ENCODE measurements at regions not wholly inside any gene's neighbourhood (a gene's known extent, or its start where the extent isn't known, plus 50 kb on each side); places are given as distances from the start of the nearest gene placed in this dataset.

DNA sequence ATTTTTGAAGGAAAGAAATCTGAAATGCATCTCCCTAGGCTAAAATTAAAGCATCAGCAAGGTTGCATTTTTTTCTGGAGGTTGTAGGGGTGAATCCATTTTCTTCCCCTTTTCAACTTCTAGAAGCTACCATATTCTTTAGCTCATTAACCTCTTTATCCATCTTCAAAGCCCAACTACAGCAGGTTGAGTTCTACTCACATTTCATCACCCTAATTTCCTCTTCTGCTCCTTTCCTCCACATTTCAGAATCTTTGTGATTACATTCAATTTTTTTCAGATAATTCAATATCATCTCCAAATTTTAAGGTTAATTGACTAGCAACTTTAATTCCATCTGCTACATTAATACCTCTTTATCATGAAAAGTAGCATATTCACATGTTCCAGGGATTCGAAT lies 2655.7 kb upstream of the PCDH20 start:
- POLR2A ChIA-PET: no interaction called here
- no peak for DNase-seq (ENCODE audit: extremely low spot score)
- TF ChIP-seq, protein P1, sequence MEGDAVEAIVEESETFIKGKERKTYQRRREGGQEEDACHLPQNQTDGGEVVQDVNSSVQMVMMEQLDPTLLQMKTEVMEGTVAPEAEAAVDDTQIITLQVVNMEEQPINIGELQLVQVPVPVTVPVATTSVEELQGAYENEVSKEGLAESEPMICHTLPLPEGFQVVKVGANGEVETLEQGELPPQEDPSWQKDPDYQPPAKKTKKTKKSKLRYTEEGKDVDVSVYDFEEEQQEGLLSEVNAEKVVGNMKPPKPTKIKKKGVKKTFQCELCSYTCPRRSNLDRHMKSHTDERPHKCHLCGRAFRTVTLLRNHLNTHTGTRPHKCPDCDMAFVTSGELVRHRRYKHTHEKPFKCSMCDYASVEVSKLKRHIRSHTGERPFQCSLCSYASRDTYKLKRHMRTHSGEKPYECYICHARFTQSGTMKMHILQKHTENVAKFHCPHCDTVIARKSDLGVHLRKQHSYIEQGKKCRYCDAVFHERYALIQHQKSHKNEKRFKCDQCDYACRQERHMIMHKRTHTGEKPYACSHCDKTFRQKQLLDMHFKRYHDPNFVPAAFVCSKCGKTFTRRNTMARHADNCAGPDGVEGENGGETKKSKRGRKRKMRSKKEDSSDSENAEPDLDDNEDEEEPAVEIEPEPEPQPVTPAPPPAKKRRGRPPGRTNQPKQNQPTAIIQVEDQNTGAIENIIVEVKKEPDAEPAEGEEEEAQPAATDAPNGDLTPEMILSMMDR (IDR thresholded peaks at IDR 0.05; ENCODE audit: control extremely low read depth, extremely low read depth, low read depth, missing control alignments): no peak
- CTCF ChIA-PET: interaction anchor here (1.3 to 1.6 kb wide), 2 partner anchors 11 to 24 kb away, joined by 3 read pairs; no protein-coding TSS in a partner anchor

DNA sequence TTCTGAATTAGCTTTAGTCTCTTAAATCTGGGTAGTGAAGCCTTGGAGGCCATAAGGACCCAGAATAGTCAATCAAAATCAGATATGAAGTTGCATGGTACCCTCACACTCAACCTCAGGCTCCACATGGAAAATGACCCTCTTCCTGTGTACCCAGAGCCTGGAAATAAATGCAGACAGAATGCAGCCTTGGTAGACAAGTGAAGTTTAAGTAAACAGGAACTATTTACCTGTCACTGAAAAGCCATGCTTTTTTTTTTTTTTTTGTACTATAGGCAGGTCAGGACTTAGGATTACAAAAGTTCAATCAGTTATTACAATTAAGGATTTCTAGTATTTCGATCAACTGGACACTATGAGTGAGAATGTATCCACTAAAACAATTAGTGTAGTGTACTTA lies 2654.2 kb upstream of the PCDH20 start:
- CTCF ChIA-PET: interaction anchor here (1.6 kb wide), 1 partner anchor 26 kb away, joined by 3 read pairs; no protein-coding TSS in a partner anchor

DNA sequence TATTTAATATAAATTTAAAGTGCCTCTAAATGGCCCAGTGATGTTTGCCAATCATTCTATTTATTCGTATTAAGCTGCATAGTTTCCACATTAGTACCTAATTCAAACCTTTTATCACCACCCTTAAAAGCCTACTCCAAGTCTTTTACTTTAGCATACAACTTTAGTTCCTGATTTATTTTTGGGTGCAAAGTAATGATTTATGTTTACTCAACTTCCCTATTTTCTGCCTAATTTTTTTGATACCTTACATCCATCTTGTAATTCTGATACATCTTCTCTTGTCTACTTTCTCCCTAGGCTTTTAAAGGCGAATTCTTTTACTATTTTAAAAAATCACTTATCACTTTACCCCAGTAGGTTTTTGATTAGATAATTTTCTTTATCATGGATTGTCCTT lies 2651.1 kb upstream of the PCDH20 start:
- CTCF ChIA-PET: no interaction called here
- TF ChIP-seq, protein P1 (IDR thresholded peaks at IDR 0.05; ENCODE audit: control extremely low read depth, extremely low read depth, low read depth, missing control alignments): no peak
- POLR2A ChIA-PET: no interaction called here
- DNase-seq (ENCODE audit: extremely low spot score): no peak

More for the DNA sequence above, 2654.2 kb upstream of the PCDH20 start:
- TF ChIP-seq, protein P1 (IDR thresholded peaks at IDR 0.05; ENCODE audit: control extremely low read depth, extremely low read depth, low read depth, missing control alignments): no peak
- POLR2A ChIA-PET: no interaction called here
- no peak for DNase-seq (ENCODE audit: extremely low spot score)

DNA sequence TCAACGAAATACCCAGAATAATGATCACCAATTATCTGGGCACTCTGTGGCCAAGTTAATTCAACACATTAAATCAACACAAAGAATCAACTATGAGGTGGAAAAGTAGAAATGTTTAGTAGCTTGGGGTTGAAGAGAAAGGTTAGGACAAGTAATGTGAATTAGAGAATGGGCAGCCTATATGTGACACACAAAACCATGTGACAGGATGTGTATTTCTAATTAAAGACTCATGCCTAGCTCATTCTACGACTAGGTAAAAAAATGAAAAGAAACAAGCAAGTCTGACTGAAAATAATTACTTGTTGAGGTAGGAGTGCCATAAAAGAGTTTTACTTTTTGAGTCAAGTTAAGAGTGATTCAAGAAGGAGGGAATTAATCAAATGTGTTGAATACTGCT lies 2646.0 kb upstream of the PCDH20 start:
- DNase-seq (ENCODE audit: extremely low spot score): no peak
- TF ChIP-seq, protein P1 (IDR thresholded peaks at IDR 0.05; ENCODE audit: control extremely low read depth, extremely low read depth, low read depth, missing control alignments): no peak
- POLR2A ChIA-PET: no interaction called here
- CTCF ChIA-PET: no interaction called here

DNA sequence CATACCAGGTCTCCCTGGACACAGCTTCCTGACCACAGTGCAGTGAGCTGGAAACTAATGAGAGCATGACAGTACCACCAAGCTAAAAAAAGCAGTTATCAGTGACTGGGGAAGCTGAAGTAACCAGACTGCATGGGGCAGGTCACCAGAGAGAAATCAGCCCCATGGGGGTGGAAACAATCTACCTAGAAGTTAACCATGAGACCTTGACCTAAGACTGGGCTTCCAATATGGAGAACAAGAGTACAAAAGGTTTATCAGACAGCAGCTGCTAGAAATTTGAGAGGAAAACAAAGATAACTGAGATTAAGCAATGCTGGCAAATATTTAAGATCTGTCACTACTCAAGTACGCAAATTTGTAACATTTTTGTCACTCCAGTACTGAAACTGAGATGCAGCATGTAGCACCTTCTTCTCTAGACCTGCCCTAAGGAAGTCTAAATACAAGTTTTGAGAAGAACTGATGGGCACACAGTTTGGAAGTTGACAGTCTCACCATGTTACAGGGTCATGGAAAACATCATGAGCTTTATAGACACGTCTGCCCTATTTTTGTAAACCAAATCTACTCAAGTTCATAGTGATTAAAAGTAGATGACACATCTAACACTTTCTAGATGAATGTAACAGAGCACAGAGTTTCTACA lies 2641.8 kb upstream of the PCDH20 start:
- TF ChIP-seq, protein P1 (IDR thresholded peaks at IDR 0.05; ENCODE audit: control extremely low read depth, extremely low read depth, low read depth, missing control alignments): no peak
- POLR2A ChIA-PET: no interaction called here
- CTCF ChIA-PET: no interaction called here
- no peak for DNase-seq (ENCODE audit: extremely low spot score)

DNA sequence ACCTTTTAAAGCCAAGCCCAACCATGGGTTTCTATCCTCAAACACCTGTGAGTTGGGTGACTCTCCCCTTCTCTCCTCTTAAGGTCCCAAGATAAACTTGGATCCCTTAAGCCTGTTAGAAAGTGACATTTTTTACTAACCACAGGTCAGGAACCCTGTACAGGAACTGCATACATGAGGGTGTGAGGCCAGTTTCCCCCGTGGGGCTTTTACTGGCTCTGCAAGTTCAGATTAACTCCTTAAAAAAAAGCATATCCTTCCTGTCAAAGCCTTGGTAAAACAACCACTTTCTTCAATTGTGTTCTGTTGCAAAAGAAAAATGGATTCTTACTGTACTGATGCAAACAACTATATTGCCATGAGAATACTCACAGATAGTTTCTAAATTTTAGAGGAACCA lies 2638.7 kb upstream of the PCDH20 start:
- POLR2A ChIA-PET: no interaction called here
- TF ChIP-seq, protein P1 (IDR thresholded peaks at IDR 0.05; ENCODE audit: control extremely low read depth, extremely low read depth, low read depth, missing control alignments): no peak
- DNase-seq (ENCODE audit: extremely low spot score): no peak
- CTCF ChIA-PET: no interaction called here
